ENCODE measurements at regions not wholly inside any gene's neighbourhood (a gene's known extent, or its start where the extent isn't known, plus 50 kb on each side); places are given as distances from the start of the nearest gene placed in this dataset.

- TF ChIP-seq CTCF (IDR thresholded peaks at IDR 0.05; ENCODE audit: insufficient read depth, low read length, poor library complexity, severe bottlenecking) (no peak), EZH2phosphoT487 (conservative IDR thresholded peaks at IDR 0.05; ENCODE audit: low read length) (no peak)
These were observed 255.3 kb downstream of the BMP4 start for GRCh38 chr14:53701108-53701875.

Data from SU-DHL-6 (cell line).